ENCODE measurements at regions not wholly inside any gene's neighbourhood (a gene's known extent, or its start where the extent isn't known, plus 50 kb on each side); places are given as distances from the start of the nearest gene placed in this dataset.

DNA sequence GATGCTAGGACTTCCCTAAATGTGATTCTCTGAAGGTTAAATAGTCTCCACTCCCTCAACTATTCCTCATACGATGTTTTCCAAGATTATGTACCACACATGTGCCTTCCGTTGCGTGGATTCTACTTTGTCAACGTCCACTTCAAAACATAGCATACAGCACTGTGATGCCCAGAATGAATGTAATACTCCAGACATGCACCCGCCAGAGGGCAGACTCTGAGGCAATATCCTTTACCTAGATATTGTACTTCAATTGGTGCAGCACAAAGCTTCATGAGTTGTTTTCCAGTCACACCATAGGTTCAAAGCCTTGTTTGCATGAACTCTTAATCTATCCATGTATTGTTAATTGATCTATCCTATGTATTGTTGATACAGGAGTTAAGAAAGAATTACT lies 201.0 kb upstream of the NABP1 start:
- H3K4me3 ChIP-seq (ENCODE audit: extremely low read depth, insufficient read depth, low read length, poor library complexity, severe bottlenecking), result no peak overlapping the region
- H3K4me1 ChIP-seq (ENCODE audit: control insufficient read depth, insufficient read depth, low read length, poor library complexity, severe bottlenecking), result peaks cover 19% of the 10 kb centered on the region
- no peaks in the 10 kb centered on the region for H3K36me3 ChIP-seq (ENCODE audit: control insufficient read depth, insufficient read depth, low read length)
- 100% methylated on average over 5 of the region's 5 CpGs for WGBS, 2 experiments (ENCODE audit: insufficient coverage in 2 of 2)
- H3K27ac ChIP-seq (ENCODE audit: low read depth, low read length, severe bottlenecking), result no peak overlapping the region
- H3K9me3 ChIP-seq (ENCODE audit: control insufficient read depth, low read length), result peaks cover 13% of the 10 kb centered on the region

DNA sequence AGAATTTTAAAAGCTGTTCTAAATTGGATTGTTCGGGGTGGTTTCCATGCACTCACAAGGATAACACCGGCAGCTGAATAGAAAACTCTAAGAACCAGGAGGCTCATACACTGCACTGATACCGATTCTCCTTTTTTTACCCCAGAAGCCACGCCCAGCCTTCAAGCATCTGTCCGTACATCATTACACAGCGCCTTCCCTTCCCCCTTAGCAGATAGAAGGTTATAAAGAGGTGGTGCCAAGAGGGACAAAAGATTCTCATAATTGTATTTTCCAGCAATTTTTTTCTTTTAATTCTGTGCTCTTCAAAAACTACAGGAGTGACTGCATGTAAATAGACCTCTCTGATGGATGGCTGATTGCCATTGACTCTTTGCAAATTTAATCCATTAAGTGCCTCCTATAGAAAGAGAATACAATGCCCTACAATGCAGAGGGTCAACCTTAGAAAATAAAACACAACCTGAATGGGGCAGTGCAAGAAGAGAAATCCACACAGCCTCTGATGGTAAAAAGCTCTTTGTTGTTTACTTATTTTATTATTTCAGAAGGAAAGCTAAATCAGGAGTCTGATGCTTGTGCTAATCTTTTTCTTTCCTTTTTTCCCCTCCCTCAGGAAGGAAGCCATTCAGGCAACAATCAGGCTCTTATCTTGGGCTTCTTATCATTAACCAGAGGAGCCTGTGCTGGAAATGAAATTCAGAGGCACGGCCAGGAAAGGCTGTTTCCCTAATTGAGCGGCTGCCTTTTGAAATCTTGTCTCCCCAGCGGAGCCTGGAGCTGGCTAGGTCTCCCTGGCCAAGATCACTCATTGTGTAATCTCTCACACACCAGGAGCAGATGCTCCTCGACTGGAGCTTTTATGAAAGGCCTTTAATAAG lies 198.9 kb upstream of the NABP1 start:
- no peaks in the 10 kb centered on the region for H3K36me3 ChIP-seq (ENCODE audit: control insufficient read depth, insufficient read depth, low read length)
- peaks cover 35% of the 10 kb centered on the region for H3K9me3 ChIP-seq (ENCODE audit: control insufficient read depth, low read length)
- peak overlapping the region; percentile 80 for H3K27ac ChIP-seq (ENCODE audit: low read depth, low read length, severe bottlenecking)
- H3K4me3 ChIP-seq (ENCODE audit: extremely low read depth, insufficient read depth, low read length, poor library complexity, severe bottlenecking), result no peak overlapping the region
- 23 to 51% methylated on average over 4 to 5 of the region's 10 CpGs for WGBS, 2 experiments (ENCODE audit: insufficient coverage in 2 of 2)
- H3K4me1 ChIP-seq (ENCODE audit: control insufficient read depth, insufficient read depth, low read length, poor library complexity, severe bottlenecking), result peaks cover 19% of the 10 kb centered on the region

DNA sequence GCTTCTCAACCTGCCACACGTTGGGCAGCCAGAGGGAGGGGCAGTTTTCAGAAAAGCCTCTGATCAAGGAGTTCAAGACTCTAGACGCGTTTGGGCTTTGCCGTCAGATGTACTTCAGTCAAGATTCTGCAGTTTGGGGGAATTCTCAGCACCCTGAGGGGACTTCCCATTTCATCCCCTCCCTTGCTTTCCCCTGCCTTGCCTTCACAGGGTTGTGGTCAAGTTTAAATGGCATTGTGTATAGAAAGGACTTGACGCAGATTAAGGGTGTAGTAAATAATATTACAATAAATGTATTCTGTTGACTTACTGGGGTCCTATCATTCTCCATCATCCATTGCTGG lies 198.3 kb upstream of the NABP1 start:
- WGBS, 2 experiments (ENCODE audit: insufficient coverage in 2 of 2), result 50 to 61% methylated on average over 3 to 4 of the region's 5 CpGs
- H3K4me3 ChIP-seq (ENCODE audit: extremely low read depth, insufficient read depth, low read length, poor library complexity, severe bottlenecking), result no peak overlapping the region
- peak overlapping the region; percentile 80 for H3K27ac ChIP-seq (ENCODE audit: low read depth, low read length, severe bottlenecking)
- peaks cover 38% of the 10 kb centered on the region for H3K9me3 ChIP-seq (ENCODE audit: control insufficient read depth, low read length)
- no peaks in the 10 kb centered on the region for H3K36me3 ChIP-seq (ENCODE audit: control insufficient read depth, insufficient read depth, low read length)
- H3K4me1 ChIP-seq (ENCODE audit: control insufficient read depth, insufficient read depth, low read length, poor library complexity, severe bottlenecking), result peaks cover 19% of the 10 kb centered on the region

DNA sequence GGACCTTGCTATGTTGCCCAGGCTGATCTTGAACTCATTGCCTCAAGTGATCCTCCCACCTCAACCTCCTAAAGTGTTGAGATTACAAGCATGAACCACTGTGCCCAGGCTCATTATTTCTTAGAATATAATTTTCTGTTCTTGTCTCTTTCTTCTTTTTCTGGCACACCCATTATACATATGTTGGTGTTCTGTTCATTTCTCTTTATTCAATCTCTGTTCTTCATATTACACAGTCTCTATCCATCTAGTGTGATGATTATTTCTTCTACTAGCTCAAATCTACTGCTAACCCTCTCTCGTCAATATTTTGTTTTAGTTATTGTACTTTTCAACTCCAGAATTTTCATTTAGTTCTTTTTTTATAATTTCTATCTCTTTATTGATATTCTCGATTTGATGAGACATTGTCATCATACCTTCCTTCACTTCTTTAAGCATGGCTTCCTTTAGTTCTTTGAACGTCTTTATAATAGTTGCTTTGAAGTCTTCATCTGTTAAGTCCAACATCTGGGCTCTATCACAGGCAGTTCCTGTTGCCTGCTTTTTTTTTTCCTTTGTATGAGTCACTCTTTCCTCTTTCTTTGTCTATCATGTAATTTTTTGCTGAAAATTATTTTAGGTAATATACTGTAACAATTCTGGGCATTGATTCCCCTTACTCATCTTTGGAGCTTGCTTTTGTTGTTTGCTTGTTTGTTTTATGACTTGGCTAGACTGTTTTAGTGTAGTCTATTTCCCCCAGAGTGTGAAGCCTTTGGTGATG lies 196.4 kb upstream of the NABP1 start:
- 80% methylated on average over 1 of the region's 3 CpGs; no CpG with 5 or more reads in 1 of the 2 experiments for WGBS, 2 experiments (ENCODE audit: insufficient coverage in 2 of 2)
- Histone ChIP-seq H3K4me3 (ENCODE audit: extremely low read depth, insufficient read depth, low read length, poor library complexity, severe bottlenecking) (no peak overlapping the region), H3K27ac (ENCODE audit: low read depth, low read length, severe bottlenecking) (no peak overlapping the region), H3K9me3 (ENCODE audit: control insufficient read depth, low read length) (peaks cover 38% of the 10 kb centered on the region), H3K4me1 (ENCODE audit: control insufficient read depth, insufficient read depth, low read length, poor library complexity, severe bottlenecking) (peaks cover 23% of the 10 kb centered on the region), H3K36me3 (ENCODE audit: control insufficient read depth, insufficient read depth, low read length) (no peaks in the 10 kb centered on the region)

DNA sequence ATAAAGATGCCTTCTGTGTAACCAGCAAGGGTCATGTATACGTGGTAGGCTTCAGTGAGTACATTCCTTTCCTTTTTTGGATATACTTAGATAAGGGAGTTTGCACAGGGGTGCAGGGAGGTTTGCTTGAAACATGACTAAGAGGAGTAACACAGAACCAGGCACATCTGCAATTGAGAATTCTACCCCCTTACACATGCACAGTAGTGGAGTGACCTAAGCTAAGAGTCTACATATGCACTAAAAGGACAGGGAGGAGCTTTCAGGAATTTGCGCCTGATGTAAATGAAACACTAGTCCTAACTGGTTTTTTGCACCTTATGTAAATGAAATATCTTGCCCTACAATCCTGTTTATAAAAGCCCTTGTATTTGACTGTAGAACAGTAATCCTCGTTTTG lies 194.8 kb upstream of the NABP1 start:
- H3K4me1 ChIP-seq (ENCODE audit: control insufficient read depth, insufficient read depth, low read length, poor library complexity, severe bottlenecking), result peaks cover 31% of the 10 kb centered on the region
- peaks cover 38% of the 10 kb centered on the region for H3K9me3 ChIP-seq (ENCODE audit: control insufficient read depth, low read length)
- 63 to 75% methylated on average over 1 to 3 of the region's 3 CpGs for WGBS, 2 experiments (ENCODE audit: insufficient coverage in 2 of 2)
- no peak overlapping the region for H3K27ac ChIP-seq (ENCODE audit: low read depth, low read length, severe bottlenecking)
- no peak overlapping the region for H3K4me3 ChIP-seq (ENCODE audit: extremely low read depth, insufficient read depth, low read length, poor library complexity, severe bottlenecking)
- H3K36me3 ChIP-seq (ENCODE audit: control insufficient read depth, insufficient read depth, low read length), result no peaks in the 10 kb centered on the region

DNA sequence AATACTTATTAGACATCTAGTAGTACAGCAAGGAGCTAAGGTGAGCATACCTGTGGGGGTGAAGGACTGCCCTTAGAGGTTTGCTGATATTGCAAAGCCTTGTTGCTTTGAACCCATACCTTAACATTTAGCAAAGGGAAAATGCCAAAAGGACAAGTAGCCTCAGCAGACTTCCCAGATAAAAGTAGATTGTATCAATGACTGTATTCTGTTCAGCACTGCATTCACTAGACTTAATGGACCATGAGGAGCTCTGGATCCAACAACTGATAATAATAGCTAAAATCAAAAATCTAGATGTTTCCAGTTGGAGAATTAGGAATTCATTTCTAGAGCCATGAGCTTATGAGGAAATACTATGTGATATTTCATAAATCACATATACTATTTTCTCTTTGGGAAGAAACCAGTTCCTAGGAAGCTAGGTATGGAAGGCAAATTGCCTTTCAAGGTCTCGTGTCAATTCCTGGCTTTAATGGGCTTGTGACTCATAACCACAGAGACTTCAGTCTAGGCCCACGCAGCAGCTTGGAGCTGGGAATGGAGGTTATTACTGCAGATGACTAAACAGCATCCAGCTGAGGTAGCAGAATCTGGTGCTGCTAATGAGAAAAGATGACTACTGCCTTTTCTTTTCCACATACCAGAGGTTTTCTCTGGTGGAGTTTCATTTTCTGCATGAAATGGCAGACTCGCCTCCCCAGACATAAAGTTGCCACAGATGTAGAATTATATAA lies 191.2 kb upstream of the NABP1 start:
- Histone ChIP-seq H3K27ac (ENCODE audit: low read depth, low read length, severe bottlenecking) (peak overlapping the region; percentile 37), H3K4me1 (ENCODE audit: control insufficient read depth, insufficient read depth, low read length, poor library complexity, severe bottlenecking) (peaks cover 13% of the 10 kb centered on the region), H3K36me3 (ENCODE audit: control insufficient read depth, insufficient read depth, low read length) (no peaks in the 10 kb centered on the region), H3K9me3 (ENCODE audit: control insufficient read depth, low read length) (peaks cover 26% of the 10 kb centered on the region), H3K4me3 (ENCODE audit: extremely low read depth, insufficient read depth, low read length, poor library complexity, severe bottlenecking) (no peak overlapping the region)
- WGBS, 2 experiments (ENCODE audit: insufficient coverage in 2 of 2), result 81 to 94% methylated on average over 2 of the region's 3 CpGs

DNA sequence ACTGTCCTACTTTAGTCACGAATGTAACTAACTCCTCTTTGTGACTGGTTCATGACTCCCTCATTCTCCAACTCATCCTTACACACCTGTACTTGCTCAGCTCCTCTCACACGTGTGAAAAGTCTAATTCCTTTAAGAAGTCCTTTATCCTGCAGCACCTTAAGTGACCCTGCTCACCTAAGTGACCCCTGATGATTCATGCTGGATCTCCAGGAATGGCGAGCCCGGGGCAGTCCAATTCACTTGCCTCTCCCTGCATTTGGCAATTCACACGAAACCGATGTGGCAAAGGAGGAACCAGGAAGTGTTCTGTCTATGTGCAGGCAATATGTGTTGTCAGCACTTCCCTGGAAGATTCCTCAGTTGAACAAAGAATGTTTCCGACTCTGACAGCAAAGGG lies 189.8 kb upstream of the NABP1 start:
- H3K27ac ChIP-seq (ENCODE audit: low read depth, low read length, severe bottlenecking), result no peak overlapping the region
- 94% methylated on average over 7 of the region's 7 CpGs for WGBS, 2 experiments (ENCODE audit: insufficient coverage in 2 of 2)
- no peaks in the 10 kb centered on the region for H3K36me3 ChIP-seq (ENCODE audit: control insufficient read depth, insufficient read depth, low read length)
- peaks cover 13% of the 10 kb centered on the region for H3K4me1 ChIP-seq (ENCODE audit: control insufficient read depth, insufficient read depth, low read length, poor library complexity, severe bottlenecking)
- no peak overlapping the region for H3K4me3 ChIP-seq (ENCODE audit: extremely low read depth, insufficient read depth, low read length, poor library complexity, severe bottlenecking)
- H3K9me3 ChIP-seq (ENCODE audit: control insufficient read depth, low read length), result peaks cover 12% of the 10 kb centered on the region

DNA sequence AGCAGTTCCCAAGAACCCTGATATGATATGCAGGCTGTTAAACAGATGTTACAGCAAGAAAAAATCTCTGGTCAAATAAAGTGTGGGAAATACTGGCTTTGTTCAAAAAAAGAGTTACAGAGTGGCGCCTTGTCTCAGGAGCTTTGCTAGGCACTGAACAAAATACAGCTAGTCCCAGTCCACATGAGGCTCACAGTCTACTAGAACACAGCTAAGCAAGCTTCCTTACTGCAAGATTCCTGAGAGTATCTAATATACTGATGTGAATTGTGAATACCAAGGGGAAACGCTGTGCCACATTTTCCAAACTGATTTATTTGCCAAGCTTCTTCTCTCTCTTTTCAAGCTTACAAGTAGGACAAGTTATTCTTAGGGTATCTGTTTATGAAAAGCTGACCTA lies 188.8 kb upstream of the NABP1 start:
- Histone ChIP-seq H3K36me3 (ENCODE audit: control insufficient read depth, insufficient read depth, low read length) (no peaks in the 10 kb centered on the region), H3K27ac (ENCODE audit: low read depth, low read length, severe bottlenecking) (no peak overlapping the region), H3K4me1 (ENCODE audit: control insufficient read depth, insufficient read depth, low read length, poor library complexity, severe bottlenecking) (peaks cover 13% of the 10 kb centered on the region), H3K4me3 (ENCODE audit: extremely low read depth, insufficient read depth, low read length, poor library complexity, severe bottlenecking) (no peak overlapping the region), H3K9me3 (ENCODE audit: control insufficient read depth, low read length) (peaks cover 8% of the 10 kb centered on the region)
- WGBS, 2 experiments (ENCODE audit: insufficient coverage in 2 of 2), result 100% methylated on average over 1 of the region's 2 CpGs; no CpG with 5 or more reads in 1 of the 2 experiments

DNA sequence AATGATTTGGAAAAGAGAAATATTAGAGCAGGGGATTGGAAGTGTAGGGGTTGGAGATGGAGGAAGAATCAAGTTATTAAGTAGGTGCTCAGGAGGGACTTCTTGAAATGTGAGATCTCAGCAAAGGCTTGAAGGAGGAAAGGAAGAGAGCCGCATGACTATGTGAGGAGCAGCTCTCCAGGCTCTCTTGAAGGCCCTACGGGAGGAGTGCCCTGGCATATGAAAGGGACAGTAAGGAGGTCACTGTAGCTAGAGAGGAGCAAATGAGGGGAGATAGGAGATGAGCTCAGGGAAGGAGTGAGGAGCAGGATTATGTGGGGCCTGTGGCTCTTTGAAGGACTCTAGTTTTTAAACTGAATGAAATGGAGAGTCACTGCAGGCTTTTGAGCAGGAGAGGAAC lies 181.1 kb upstream of the NABP1 start:
- H3K36me3 ChIP-seq (ENCODE audit: control insufficient read depth, insufficient read depth, low read length), result no peaks in the 10 kb centered on the region
- WGBS, 2 experiments (ENCODE audit: insufficient coverage in 2 of 2), result 85 to 88% methylated on average over 2 of the region's 2 CpGs
- H3K4me1 ChIP-seq (ENCODE audit: control insufficient read depth, insufficient read depth, low read length, poor library complexity, severe bottlenecking), result no peaks in the 10 kb centered on the region
- no peak overlapping the region for H3K27ac ChIP-seq (ENCODE audit: low read depth, low read length, severe bottlenecking)
- no peak overlapping the region for H3K4me3 ChIP-seq (ENCODE audit: extremely low read depth, insufficient read depth, low read length, poor library complexity, severe bottlenecking)
- peaks cover 6% of the 10 kb centered on the region for H3K9me3 ChIP-seq (ENCODE audit: control insufficient read depth, low read length)

DNA sequence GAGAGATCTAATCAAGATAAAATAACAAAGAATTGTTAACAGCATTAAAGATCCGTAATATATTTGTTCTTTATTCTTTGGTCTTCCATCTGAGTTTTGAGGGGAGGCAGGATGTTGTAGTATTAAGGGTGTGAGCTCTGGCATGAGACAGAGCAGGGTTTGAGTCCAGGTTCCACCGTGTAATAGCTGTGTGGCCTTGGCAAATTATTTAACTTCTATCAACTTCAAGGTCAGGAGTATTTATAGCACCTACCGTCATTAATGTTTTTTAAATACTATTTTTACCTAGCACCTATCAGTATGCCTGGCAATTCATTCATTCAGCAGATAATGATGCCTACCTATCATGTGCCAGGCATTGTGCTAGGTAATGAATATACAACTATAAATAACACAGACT lies 180.1 kb upstream of the NABP1 start:
- H3K9me3 ChIP-seq (ENCODE audit: control insufficient read depth, low read length), result peaks cover 6% of the 10 kb centered on the region
- no peaks in the 10 kb centered on the region for H3K36me3 ChIP-seq (ENCODE audit: control insufficient read depth, insufficient read depth, low read length)
- 80 to 83% methylated on average over 1 of the region's 3 CpGs for WGBS, 2 experiments (ENCODE audit: insufficient coverage in 2 of 2)
- no peaks in the 10 kb centered on the region for H3K4me1 ChIP-seq (ENCODE audit: control insufficient read depth, insufficient read depth, low read length, poor library complexity, severe bottlenecking)
- H3K27ac ChIP-seq (ENCODE audit: low read depth, low read length, severe bottlenecking), result no peak overlapping the region
- no peak overlapping the region for H3K4me3 ChIP-seq (ENCODE audit: extremely low read depth, insufficient read depth, low read length, poor library complexity, severe bottlenecking)
